ENCODE measurements at regions not wholly inside any gene's neighbourhood (a gene's known extent, or its start where the extent isn't known, plus 50 kb on each side); places are given as distances from the start of the nearest gene placed in this dataset.

DNA sequence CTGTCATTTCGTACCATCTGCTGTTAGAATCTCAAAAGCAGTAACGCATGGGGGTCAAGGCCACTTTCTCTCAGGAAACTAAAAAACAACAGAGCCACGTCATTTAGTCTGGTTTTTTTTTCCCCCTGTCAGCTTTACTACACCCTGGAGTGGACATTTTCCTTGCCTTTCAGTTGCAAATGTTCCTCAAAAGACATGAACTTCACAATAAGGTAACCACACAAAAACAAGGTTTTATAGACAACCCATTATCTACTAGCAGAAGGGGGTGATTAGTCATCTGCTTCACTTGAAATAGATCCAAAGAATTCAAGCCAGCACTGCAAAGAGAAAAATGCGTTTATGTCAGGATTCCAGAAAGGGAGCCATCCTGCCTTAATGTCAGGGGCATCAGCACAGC, 171.8 kb upstream of the CDIN1 start:
- ChIA-PET POLR2A (interaction anchor here (0.6 to 1.1 kb wide), 3 partner anchors 9 to 1463 kb away, joined by 3 read pairs; no protein-coding TSS in a partner anchor), CTCF (ENCODE audit: low intra/inter-chr PET ratio) (no interaction called here)
- ATAC-seq = peak; percentile 50
- H3K27ac ChIP-seq (ENCODE audit: extremely low read depth, low read depth, low read length) = peak overlapping the region; percentile 76
- BruUV-seq (replicated peaks) = no TSS peak
- 8% methylated on average over 4 of the region's 4 CpGs for WGBS (ENCODE audit: insufficient coverage, low coverage, missing lambda C conversion rate)
- in situ Hi-C loops (cut with MboI) (no loop called here), intact Hi-C loops (cut with micrococcal nuclease) (no loop called here)
- H3K79me2 ChIP-seq (ENCODE audit: control insufficient read depth, insufficient read depth, low read length) = no peaks in the 10 kb centered on the region
- no peaks in the 10 kb centered on the region for H3K27me3 ChIP-seq (ENCODE audit: control insufficient read depth in 2 of 2, insufficient read depth in 2 of 2, low read length in 2 of 2)
- peak overlapping the region; percentile 59 for H3K4me2 ChIP-seq (ENCODE audit: insufficient read depth, low read length)
- H3K4me3 ChIP-seq = no peak overlapping the region
- peak; percentile 71 for FAIRE-seq
- H3K9me3 ChIP-seq (replicated peaks; ENCODE audit: control insufficient read depth, insufficient read depth, low read depth, low read length) = peaks cover 4% of the 10 kb centered on the region; the same call in 1 of the 2 replicates
- peak overlapping the region; percentile 92 for H2AFZ ChIP-seq (ENCODE audit: low read depth, low read length)
- H3K36me3 ChIP-seq (ENCODE audit: control insufficient read depth, insufficient read depth, low read length) = no peaks in the 10 kb centered on the region
- H4K20me1 ChIP-seq (replicated peaks; ENCODE audit: control insufficient read depth, insufficient read depth, low read length) = no peaks in the 10 kb centered on the region
- peak; percentile 11 to 38 (median 26) for DNase-seq (ENCODE audit: extremely low read depth in 1 of 4, low spot score in 3 of 4)
- H3K9me1 ChIP-seq (ENCODE audit: control insufficient read depth, insufficient read depth, low read length) = no peaks in the 10 kb centered on the region
- peaks cover 0 to 2% of the 10 kb centered on the region in 2 experiments; a peak in 2 of 5 replicates for H3K4me1 ChIP-seq (replicated peaks in 1 of 2; ENCODE audit: control insufficient read depth in 2 of 2, insufficient read depth in 2 of 2, low read length in 2 of 2)
- no peak overlapping the region for H3K9ac ChIP-seq (ENCODE audit: insufficient read depth in 1 of 2, low read depth in 2 of 2, low read length in 2 of 2)
- 0 out of 2 replicates have a peak, but pooled peaks have one; percentile 30 for TF ChIP-seq TEAD4 (IDR thresholded peaks at IDR 0.05; ENCODE audit: low read length)
- TF ChIP-seq TEAD4 (CRISPR knock-in tag; IDR thresholded peaks at IDR 0.05; ENCODE audit: borderline replicate concordance) = no peak
- TF ChIP-seq HDGF (IDR thresholded peaks at IDR 0.05) = no peak
- TF ChIP-seq NFIC (IDR thresholded peaks at IDR 0.05) = peak; percentile 42; the same call in 1 of the 2 replicates
- TF ChIP-seq ZNF316 (IDR thresholded peaks at IDR 0.05) = peak; percentile 40; the same call in 1 of the 2 replicates
- TF ChIP-seq CBFA2T3 (IDR thresholded peaks at IDR 0.05) = peak; percentile 57
- 0 out of 2 replicates have a peak, but pooled peaks have one; percentile 4 for TF ChIP-seq ZNF384 (IDR thresholded peaks at IDR 0.05; ENCODE audit: low read depth, low read length)
- TF ChIP-seq ZBTB17 (CRISPR knock-in tag; IDR thresholded peaks at IDR 0.05) = no peak
- 0 out of 2 replicates have a peak, but pooled peaks have one; percentile 24 for TF ChIP-seq HMBOX1 (IDR thresholded peaks at IDR 0.05)
- TF ChIP-seq, protein P1, sequence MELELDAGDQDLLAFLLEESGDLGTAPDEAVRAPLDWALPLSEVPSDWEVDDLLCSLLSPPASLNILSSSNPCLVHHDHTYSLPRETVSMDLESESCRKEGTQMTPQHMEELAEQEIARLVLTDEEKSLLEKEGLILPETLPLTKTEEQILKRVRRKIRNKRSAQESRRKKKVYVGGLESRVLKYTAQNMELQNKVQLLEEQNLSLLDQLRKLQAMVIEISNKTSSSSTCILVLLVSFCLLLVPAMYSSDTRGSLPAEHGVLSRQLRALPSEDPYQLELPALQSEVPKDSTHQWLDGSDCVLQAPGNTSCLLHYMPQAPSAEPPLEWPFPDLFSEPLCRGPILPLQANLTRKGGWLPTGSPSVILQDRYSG (tag; conservative IDR thresholded peaks at IDR 0.05; ENCODE audit: low read depth) = no peak
- TF ChIP-seq CBFA2T2 (conservative IDR thresholded peaks at IDR 0.05) = 0 out of 2 replicates have a peak, but pooled peaks have one; percentile 2
- TF ChIP-seq SMARCE1 (IDR thresholded peaks at IDR 0.05) = peak; percentile 48; the same call in 1 of the 2 replicates
- no peak for TF ChIP-seq HMG20A (CRISPR knock-in tag; conservative IDR thresholded peaks at IDR 0.05)
- TF ChIP-seq ARID1B (IDR thresholded peaks at IDR 0.05) = peak; percentile 47; the same call in 1 of the 2 replicates
- peak; percentile 20; the same call in 1 of the 2 replicates for TF ChIP-seq EHMT2 (IDR thresholded peaks at IDR 0.05)
- TF ChIP-seq ATF3 (IDR thresholded peaks at IDR 0.05) = peak; percentile 38; the same call in 1 of the 2 replicates
- TF ChIP-seq ATF3 (CRISPR knock-in tag; conservative IDR thresholded peaks at IDR 0.05) = no peak
- TF ChIP-seq TBP (optimal IDR thresholded peaks at IDR 0.05; ENCODE audit: low read depth, low read length) = peak; percentile 28
- no peak for TF ChIP-seq HIVEP1 (CRISPR knock-in tag; IDR thresholded peaks at IDR 0.05)
- no peak for TF ChIP-seq DACH1 (IDR thresholded peaks at IDR 0.05; ENCODE audit: partially characterized antibody)
- no peak; the same call in 1 of the 2 replicates for TF ChIP-seq JUND (IDR thresholded peaks at IDR 0.05; ENCODE audit: borderline replicate concordance, low read depth, low read length)
- TF ChIP-seq JUND (tag; IDR thresholded peaks at IDR 0.05; ENCODE audit: borderline replicate concordance, low read depth, low read length) = peak; percentile 44; the same call in 1 of the 3 replicates
- no peak for TF ChIP-seq ZEB2 (IDR thresholded peaks at IDR 0.05)
- peak; percentile 62 for TF ChIP-seq FOSL1 (tag; conservative IDR thresholded peaks at IDR 0.05)
- 0 out of 2 replicates have a peak, but pooled peaks have one; percentile 45 for TF ChIP-seq DPF2 (IDR thresholded peaks at IDR 0.05)
